GM18873 (cell line): ENCODE measurements at regions not wholly inside any gene's neighbourhood (a gene's known extent, or its start where the extent isn't known, plus 50 kb on each side); places are given as distances from the start of the nearest gene placed in this dataset.
A peak's percentile ranks its signal among the peaks of the same experiment; 100 is the strongest.

Source experiments
- ATAC-seq: cut with Tn5 transposase; IDR thresholded peaks from one replicate; pipeline ENCODE4 v1.9.1; 2021; ENCODE audit warnings: mild to moderate bottlenecking, moderate library complexity, moderate number of reproducible peaks; ENCODE audit not compliant: unreplicated experiment, low FRiP score

DNA sequence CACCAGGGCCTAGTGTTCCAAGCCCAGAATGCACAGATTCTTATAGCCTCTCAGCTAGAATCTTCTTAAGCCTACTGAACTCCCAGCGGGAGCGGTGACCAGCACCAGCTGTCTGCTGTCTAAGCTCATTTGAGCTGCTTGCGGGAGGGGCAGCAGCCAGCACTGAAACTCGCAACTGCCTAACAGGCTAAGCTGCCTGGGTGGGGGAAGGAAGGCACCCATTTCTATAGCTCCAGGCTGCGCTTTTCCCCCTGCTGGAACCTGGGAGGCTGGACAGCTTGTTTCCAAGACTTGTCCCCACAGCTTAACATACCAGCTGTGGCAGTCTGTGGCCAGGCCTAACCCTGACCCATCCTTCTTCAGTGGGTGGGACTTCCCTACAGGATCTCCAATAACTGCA, 512.9 kb downstream of the EFNA5 start:
- no peak for ATAC-seq

- no peak for ATAC-seq
Observed at GRCh38 chr5:107155707-107156106, 515.0 kb downstream of the EFNA5 start.

GRCh38 chr5:107154593-107154992, 516.1 kb downstream of the EFNA5 start:
- ATAC-seq = no peak

DNA sequence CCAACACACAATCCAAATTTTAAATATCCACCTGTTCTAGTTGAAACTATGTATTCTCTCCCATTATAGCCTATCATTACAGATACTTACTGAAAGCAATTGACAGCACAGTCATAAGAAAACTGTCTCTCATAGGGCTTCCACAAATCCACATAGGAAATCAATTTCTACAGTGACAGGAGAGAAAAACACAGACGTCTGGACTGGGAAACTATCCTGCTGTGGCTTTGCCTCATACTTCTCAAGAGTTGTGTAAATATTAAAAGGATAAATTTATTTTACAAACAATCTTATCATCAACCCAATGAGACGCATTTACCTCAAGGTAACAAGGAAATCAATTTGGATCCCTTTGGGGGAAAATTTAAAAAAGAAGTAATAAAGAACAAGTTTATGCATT, 517.5 kb downstream of the EFNA5 start:
- ATAC-seq = no peak

DNA sequence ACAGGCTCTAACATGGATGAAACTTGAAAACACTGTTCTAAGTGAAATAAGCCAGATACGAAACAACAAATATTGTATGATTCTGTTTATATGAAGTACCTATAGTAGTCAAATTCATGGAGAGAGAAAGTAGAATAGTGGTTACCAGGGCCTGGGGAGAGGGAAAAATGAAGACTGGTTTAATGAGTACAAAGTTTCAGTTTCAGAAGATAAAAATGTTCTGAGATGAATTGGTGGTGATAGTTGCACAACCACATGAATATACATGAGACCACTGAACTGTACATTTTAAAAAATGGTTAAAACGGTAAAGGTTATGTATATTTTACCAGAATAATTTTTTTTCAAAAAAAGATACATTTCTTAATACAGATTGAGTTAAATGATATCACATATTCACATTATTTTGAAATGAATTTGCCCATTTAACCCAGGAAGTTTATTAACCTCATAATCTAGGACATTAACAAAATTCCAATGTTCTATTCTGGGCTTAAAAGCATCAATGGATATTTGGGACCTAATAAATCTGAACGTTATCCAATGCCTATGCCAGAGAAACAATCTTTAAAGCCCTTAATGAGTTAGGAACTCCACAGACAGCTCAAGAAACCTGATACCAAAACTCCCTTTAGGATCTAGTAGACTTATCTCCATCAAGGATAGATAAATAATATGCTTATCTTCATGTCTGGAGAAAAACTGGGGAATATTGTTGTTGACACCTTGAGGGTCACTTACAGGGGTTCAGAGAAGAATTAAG, 521.3 kb downstream of the EFNA5 start:
- peak; percentile 83 for ATAC-seq

GRCh38 chr5:107147589-107147988, 523.1 kb downstream of the EFNA5 start:
- no peak for ATAC-seq

DNA sequence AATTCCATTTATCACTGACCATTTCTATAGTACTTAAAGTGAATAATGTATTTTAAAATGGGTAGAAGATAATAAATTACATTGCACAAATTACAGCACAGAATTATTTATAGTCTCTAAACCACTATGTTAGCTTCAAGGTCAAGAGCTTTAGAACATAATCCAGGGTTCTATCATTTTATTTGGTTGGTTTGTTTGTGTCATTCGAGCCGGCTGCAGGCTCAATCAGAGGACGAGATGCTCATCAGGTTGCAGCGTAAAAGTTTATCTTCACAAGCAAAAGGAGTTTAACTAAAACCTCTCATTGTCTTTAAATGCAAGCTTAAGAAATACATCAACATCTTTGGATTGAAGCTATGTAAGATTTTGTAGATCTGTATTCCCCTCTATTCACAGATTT, 523.8 kb downstream of the EFNA5 start:
- no peak for ATAC-seq

- no peak for ATAC-seq
Observed at GRCh38 chr5:107135391-107135790, 535.3 kb downstream of the EFNA5 start.

- ATAC-seq = no peak
Observed at GRCh38 chr5:107134931-107135330, 535.8 kb downstream of the EFNA5 start.

- no peak for ATAC-seq
Observed at GRCh38 chr5:107129051-107129450, 541.7 kb downstream of the EFNA5 start.

DNA sequence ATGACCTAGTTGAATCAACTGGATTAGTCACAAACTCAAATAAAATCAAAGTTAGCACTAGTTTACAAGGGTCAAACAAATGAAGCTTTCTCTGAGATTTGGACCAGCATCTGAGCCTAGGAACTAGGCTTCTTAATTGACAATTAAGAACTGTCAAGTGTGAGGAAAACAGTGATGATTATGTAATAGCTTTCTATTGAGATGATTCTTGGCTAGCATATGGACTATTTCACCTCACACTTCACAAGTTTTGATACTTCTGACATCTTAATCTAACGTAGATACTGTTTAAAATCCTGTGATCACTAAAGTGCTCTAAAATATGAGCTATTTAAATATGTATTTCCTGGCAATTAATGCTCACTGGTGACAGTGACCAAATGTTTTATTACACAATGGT, 542.9 kb downstream of the EFNA5 start:
- ATAC-seq = no peak

DNA sequence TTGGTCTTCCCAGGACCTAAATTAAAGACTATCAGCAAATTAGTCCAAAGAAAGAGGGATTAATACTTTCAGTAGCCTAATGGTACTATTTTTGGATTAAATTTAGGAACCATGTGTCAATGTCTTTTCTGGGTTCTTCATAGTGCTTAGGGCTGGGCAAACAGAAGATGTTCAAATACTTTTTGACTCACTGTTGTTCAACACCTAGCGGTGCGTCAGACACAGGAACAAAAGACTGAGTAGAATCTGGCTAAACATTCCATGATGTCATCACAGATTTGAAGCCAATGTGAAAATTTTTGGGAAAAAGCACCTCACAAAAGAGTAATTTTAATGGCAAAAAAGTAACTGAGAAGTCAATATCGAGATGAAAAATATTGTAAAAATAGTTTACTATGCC, 544.4 kb downstream of the EFNA5 start:
- ATAC-seq = no peak

- no peak for ATAC-seq
Observed at GRCh38 chr5:107124376-107124775, 546.4 kb downstream of the EFNA5 start.

DNA sequence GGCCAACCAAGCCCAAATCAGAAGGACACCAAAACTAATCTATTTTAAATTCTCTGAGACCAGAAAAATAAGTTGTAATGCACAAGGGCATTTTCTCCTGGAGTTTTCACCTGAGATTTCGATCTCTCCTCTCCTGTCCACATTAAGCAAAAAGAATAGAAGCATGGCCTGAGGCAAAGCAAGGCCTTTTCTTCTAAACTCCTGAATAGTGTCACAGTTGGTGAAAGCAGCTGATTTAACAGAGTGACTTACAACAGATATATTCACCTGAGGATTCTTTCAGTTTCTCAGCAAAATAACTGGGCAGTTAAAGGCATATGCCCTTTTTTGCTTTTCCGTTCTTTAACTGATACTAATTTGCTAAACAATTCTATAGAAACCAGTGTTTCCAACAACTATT, 547.7 kb downstream of the EFNA5 start:
- no peak for ATAC-seq

DNA sequence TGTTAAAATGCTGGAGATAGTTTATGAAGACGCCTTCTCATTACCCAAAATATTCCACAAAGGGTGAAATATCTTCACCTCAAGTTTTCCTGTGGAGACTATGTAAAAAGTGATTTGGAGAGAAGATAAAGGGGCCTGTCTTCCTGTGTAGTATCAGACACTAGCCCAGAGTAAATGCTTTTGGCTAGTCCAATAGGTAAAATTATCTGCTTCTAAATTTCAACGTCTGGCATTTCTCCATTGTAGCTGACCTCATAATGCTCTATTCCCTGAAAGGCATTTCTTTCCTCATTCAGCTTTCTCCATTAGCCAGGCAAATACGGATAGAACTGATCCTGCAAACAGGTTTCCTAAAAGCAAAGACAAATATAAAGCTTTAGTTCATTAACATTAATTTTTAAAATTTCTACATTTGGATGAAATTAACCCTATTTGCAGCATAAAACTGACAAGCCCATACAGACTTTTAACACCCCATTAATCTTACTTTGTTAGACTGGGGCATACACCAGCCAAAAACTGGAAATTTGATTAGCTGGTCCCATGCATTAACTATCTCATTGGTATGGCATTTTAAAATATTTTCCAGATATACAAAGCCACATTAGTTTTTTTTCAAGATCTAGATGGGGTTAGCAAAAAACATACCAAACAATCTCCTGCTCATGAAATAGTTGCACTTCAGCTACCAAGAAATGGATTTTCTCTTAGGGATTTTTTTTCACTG, 548.8 kb downstream of the EFNA5 start:
- no peak for ATAC-seq

- no peak for ATAC-seq
Observed at GRCh38 chr5:107119656-107120055, 551.1 kb downstream of the EFNA5 start.

DNA sequence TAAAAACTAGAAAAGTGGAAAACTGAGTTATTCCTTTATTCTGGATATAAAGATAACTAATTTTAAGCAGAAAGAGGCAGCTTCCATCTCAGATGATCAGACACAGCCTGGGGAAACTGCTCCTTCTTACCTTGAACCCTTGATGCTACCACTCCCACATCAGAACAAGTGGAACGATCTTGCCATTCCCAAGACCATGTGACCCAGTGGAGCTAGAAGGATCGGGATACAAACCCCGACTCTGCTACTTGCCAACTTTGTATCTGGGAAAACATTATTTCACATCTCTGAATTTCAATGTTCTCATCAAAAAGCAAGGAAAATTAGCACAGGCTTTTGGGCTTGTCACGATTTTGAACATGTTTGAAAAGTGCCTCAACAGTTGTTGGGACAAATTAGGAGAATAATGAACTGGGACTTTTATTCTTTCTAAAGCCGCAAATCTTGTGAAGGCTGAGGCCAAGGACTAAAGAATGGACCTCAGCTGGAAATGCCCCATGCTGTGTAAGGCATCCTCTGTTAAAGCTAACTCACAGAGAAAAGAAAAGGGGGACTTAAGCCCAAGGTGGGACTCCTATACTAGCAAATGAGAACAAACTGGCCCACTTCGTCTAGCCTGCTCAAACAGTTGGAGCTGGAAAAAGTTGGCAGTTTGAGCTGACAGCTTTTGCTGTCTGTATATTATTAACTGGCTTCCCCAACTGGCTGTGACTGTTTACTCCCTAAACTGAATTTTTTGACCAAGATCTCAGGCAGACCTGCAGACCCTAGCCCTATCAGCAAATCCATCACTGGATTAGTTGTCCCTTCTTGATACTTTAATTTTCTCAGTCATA, 552.3 kb downstream of the EFNA5 start:
- ATAC-seq = no peak

GRCh38 chr5:107112216-107112615, 558.5 kb downstream of the EFNA5 start:
- no peak for ATAC-seq

- peak; percentile 89 for ATAC-seq
Observed at GRCh38 chr5:107104040-107104995, 566.4 kb downstream of the EFNA5 start.

DNA sequence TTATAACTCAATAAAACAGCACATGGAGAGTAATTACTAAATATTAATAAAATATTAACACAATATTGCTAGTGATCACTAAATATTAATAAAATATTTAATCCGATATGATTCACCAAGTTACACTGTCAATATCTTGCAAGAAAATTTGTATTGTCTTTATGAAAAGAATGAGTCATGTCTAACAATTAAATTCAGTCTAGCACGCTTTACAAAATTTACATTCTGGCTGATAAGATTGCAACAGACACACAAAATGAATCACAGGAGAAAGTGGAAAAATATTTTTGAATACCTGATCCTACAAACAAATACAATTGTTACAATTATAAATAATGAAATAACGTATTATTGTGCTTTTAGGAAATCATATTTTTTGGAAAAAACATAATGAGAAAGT, 567.2 kb downstream of the EFNA5 start:
- no peak for ATAC-seq
